Esophagus mucosa (tissue), 1 donor: ENCODE measurements at regions not wholly inside any gene's neighbourhood (a gene's known extent, or its start where the extent isn't known, plus 50 kb on each side); places are given as distances from the start of the nearest gene placed in this dataset.
"Not testable (repeated sequence)": the region's sequence is repeated elsewhere in the genome, so short reads cannot be mapped to it uniquely, and the experiment has no call there.

Experiments used
- ATAC-seq: fragments of 200-7000 bp; cut with Tn5 transposase; one replicate; pipeline ENCODE4 v1.9.1; 2020
- donor health status: DM: yes; HTN: yes; CAD: no.

GRCh38 chr16:7278636-7279035 is 54.0 kb upstream of the RBFOX1 start:
- ATAC-seq, result no peak

GRCh38 chr16:7272567-7273158 is 60.0 kb upstream of the RBFOX1 start:
- ATAC-seq, result no peak

GRCh38 chr16:7271486-7271885 is 61.2 kb upstream of the RBFOX1 start:
- ATAC-seq, result no peak

GRCh38 chr16:7270823-7271222 is 61.8 kb upstream of the RBFOX1 start:
- ATAC-seq, result no peak

GRCh38 chr16:7270006-7270405 is 62.6 kb upstream of the RBFOX1 start:
- no peak for ATAC-seq

GRCh38 chr16:7268182-7268581 is 64.5 kb upstream of the RBFOX1 start:
- ATAC-seq, result peak; percentile 39

- no peak for ATAC-seq
Observed at GRCh38 chr16:7257016-7257415, 75.6 kb upstream of the RBFOX1 start.

- ATAC-seq, result no peak
Observed at GRCh38 chr16:7246578-7246977, 86.1 kb upstream of the RBFOX1 start.

- ATAC-seq, result no peak
Observed at GRCh38 chr16:7239547-7239946, 93.1 kb upstream of the RBFOX1 start.

- ATAC-seq, result no peak
Observed at GRCh38 chr16:7236824-7237410, 95.7 kb upstream of the RBFOX1 start.

- ATAC-seq, result no peak
Observed at GRCh38 chr16:7233975-7234374, 98.7 kb upstream of the RBFOX1 start.

GRCh38 chr16:7231762-7232161 is 100.9 kb upstream of the RBFOX1 start:
- ATAC-seq, result no peak

GRCh38 chr16:7229433-7230218 is 103.0 kb upstream of the RBFOX1 start:
- ATAC-seq, result not testable (repeated sequence)

- no peak for ATAC-seq
Observed at GRCh38 chr16:7227229-7227721, 105.4 kb upstream of the RBFOX1 start.

GRCh38 chr16:7221157-7221556 is 111.5 kb upstream of the RBFOX1 start:
- no peak for ATAC-seq

GRCh38 chr16:7218936-7219335 is 113.7 kb upstream of the RBFOX1 start:
- no peak for ATAC-seq

GRCh38 chr16:7217797-7218196 is 114.8 kb upstream of the RBFOX1 start:
- ATAC-seq, result no peak

GRCh38 chr16:7216719-7217118 is 115.9 kb upstream of the RBFOX1 start:
- ATAC-seq, result no peak

- ATAC-seq, result no peak
Observed at GRCh38 chr16:7211781-7212180, 120.9 kb upstream of the RBFOX1 start.

GRCh38 chr16:7209598-7209997 is 123.0 kb upstream of the RBFOX1 start:
- no peak for ATAC-seq

- ATAC-seq, result no peak
Observed at GRCh38 chr16:7206469-7206868, 126.2 kb upstream of the RBFOX1 start.

GRCh38 chr16:7200320-7200719 is 132.3 kb upstream of the RBFOX1 start:
- ATAC-seq, result no peak

- ATAC-seq, result no peak
Observed at GRCh38 chr16:7185689-7186088, 147.0 kb upstream of the RBFOX1 start.

GRCh38 chr16:7185165-7185564 is 147.5 kb upstream of the RBFOX1 start:
- no peak for ATAC-seq
